Neural progenitor cell (in vitro differentiated cells): ENCODE measurements at regions not wholly inside any gene's neighbourhood (a gene's known extent, or its start where the extent isn't known, plus 50 kb on each side); places are given as distances from the start of the nearest gene placed in this dataset.

Source experiments
- EZH2 ChIP-seq: fragments of 200-600 bp; sonication (generic); IDR thresholded peaks from 2 replicates; pipeline ENCODE4 v1.6.1; 2017; ENCODE audit warnings: antibody characterized with exemption, mild to moderate bottlenecking, moderate library complexity
- EZH2phosphoT487 ChIP-seq: fragments of 200-600 bp; sonication (generic); IDR thresholded peaks from 2 replicates; pipeline ENCODE4 v1.6.1; 2017; ENCODE audit warnings: antibody characterized with exemption
- TF ChIP-seq, protein P1 (sequence below): fragments of 200-600 bp; sonication (generic); IDR thresholded peaks from 2 replicates; pipeline ENCODE4 v1.5.1; 2017; ENCODE audit warnings: antibody characterized with exemption, mild to moderate bottlenecking

DNA sequence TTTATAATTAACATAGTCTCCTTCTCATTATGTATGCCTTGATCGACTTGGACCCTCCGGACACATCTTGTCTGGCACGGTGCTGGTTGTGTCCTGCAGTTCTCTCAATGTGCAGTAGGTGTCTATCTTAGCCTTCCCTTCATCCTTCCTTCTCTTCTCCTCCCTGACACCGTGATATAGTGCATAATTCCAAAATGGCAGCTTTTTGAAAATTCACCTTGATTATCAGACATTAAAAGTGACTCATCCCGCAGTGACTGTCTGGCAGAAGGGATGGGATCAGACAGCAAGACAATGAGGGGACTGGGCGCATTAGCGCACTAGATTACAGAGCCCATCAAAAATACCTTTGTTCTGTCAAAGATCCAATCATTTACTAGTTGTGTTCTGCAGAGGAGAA lies 70.0 kb upstream of the PMFBP1 start:
- TF ChIP-seq EZH2 (no peak), EZH2phosphoT487 (no peak)
- TF ChIP-seq, protein P1, sequence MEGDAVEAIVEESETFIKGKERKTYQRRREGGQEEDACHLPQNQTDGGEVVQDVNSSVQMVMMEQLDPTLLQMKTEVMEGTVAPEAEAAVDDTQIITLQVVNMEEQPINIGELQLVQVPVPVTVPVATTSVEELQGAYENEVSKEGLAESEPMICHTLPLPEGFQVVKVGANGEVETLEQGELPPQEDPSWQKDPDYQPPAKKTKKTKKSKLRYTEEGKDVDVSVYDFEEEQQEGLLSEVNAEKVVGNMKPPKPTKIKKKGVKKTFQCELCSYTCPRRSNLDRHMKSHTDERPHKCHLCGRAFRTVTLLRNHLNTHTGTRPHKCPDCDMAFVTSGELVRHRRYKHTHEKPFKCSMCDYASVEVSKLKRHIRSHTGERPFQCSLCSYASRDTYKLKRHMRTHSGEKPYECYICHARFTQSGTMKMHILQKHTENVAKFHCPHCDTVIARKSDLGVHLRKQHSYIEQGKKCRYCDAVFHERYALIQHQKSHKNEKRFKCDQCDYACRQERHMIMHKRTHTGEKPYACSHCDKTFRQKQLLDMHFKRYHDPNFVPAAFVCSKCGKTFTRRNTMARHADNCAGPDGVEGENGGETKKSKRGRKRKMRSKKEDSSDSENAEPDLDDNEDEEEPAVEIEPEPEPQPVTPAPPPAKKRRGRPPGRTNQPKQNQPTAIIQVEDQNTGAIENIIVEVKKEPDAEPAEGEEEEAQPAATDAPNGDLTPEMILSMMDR = peak; percentile 70
